ENCODE measurements at regions not wholly inside any gene's neighbourhood (a gene's known extent, or its start where the extent isn't known, plus 50 kb on each side); places are given as distances from the start of the nearest gene placed in this dataset.

DNA sequence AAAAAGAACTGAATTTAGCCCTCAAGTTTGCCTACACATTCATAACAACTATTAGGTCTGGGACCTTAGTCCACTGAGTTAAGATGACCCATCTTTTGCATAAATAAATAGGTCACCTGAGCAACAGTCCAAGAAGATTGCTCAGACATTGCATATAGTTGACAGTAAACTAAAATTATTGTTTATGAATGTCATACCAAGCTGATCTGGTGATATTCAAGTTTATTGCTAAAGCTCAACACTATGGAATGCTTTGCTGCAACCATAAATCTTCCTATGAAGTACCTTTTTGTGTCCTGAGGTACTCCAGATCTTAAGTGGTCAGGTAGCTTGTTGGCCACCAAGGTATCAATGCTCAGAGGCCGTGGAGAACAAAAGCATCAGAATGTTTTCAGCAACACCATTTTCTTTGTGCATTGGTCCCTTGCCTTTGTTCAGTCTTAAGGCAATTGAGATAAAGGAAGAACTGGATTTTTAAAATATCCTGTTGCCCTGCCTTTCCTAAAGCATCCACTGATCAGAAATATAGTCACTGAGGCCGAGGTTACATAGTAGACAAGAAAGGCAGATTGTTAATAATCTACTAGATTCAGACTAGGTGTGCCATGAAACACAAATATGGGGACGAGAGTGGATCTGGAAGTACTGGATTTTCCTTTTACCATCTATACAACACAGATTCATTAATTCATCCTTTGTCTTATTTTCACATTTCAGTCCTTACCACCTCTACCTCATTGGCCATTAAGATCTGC lies 321.3 kb downstream of the PTEN start:
- Histone ChIP-seq H3K27ac (ENCODE audit: control insufficient read depth, insufficient read depth, low read length) (no peak overlapping the region), H3K36me3 (ENCODE audit: control insufficient read depth in 2 of 2, extremely low read depth in 1 of 2, insufficient read depth in 2 of 2, low read length in 2 of 2) (no peaks in the 10 kb centered on the region), H4K20me1 (ENCODE audit: control insufficient read depth, extremely low read depth, insufficient read depth, low read length) (no peaks in the 10 kb centered on the region), H3K9ac (ENCODE audit: control insufficient read depth, extremely low read depth, insufficient read depth, low read length) (no peak overlapping the region), H3K4me1 (ENCODE audit: control insufficient read depth, extremely low read depth, insufficient read depth, low read length) (no peaks in the 10 kb centered on the region), H3K4me3 (ENCODE audit: control insufficient read depth in 2 of 3, extremely low read depth in 1 of 3, insufficient read depth in 2 of 3, low read depth in 1 of 3, low read length in 3 of 3) (no peak overlapping the region), H3K9me1 (ENCODE audit: control insufficient read depth, extremely low read depth, insufficient read depth, low read length) (no peaks in the 10 kb centered on the region), H3K27me3 (ENCODE audit: control insufficient read depth, extremely low read depth, insufficient read depth, low read length) (no peaks in the 10 kb centered on the region), H2AFZ (ENCODE audit: control insufficient read depth, low read length) (no peak overlapping the region), H3K9me3 (ENCODE audit: control insufficient read depth, low read depth, low read length) (no peaks in the 10 kb centered on the region), H3K4me2 (ENCODE audit: control insufficient read depth, extremely low read depth, insufficient read depth, low read depth, low read length) (no peak overlapping the region), H3K79me2 (ENCODE audit: control insufficient read depth, insufficient read depth, low read length) (no peaks in the 10 kb centered on the region)
- FAIRE-seq, result no peak
- TF ChIP-seq, protein P1, sequence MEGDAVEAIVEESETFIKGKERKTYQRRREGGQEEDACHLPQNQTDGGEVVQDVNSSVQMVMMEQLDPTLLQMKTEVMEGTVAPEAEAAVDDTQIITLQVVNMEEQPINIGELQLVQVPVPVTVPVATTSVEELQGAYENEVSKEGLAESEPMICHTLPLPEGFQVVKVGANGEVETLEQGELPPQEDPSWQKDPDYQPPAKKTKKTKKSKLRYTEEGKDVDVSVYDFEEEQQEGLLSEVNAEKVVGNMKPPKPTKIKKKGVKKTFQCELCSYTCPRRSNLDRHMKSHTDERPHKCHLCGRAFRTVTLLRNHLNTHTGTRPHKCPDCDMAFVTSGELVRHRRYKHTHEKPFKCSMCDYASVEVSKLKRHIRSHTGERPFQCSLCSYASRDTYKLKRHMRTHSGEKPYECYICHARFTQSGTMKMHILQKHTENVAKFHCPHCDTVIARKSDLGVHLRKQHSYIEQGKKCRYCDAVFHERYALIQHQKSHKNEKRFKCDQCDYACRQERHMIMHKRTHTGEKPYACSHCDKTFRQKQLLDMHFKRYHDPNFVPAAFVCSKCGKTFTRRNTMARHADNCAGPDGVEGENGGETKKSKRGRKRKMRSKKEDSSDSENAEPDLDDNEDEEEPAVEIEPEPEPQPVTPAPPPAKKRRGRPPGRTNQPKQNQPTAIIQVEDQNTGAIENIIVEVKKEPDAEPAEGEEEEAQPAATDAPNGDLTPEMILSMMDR (optimal IDR thresholded peaks at IDR 0.05 in 1 of 3, IDR thresholded peaks at IDR 0.05 in 1 of 3, conservative IDR thresholded peaks at IDR 0.05 in 1 of 3; ENCODE audit: extremely low read depth in 1 of 3, insufficient read depth in 2 of 3, low read length in 3 of 3), result no peak
- TF ChIP-seq EZH2 (IDR thresholded peaks at IDR 0.05; ENCODE audit: low read length), result no peak
- no peak for DNase-seq (ENCODE audit: low read depth, low spot score)
- dilution Hi-C loops (cut with MboI; ENCODE audit: extremely low pct_ligation_motif_present, low sequenced_read_pairs), result no loop called here

GRCh38 chr10:88185830-88186229 lies 322.4 kb downstream of the PTEN start:
- Histone ChIP-seq H3K4me3 (ENCODE audit: control insufficient read depth in 2 of 3, extremely low read depth in 1 of 3, insufficient read depth in 2 of 3, low read depth in 1 of 3, low read length in 3 of 3) (no peak overlapping the region), H3K27me3 (ENCODE audit: control insufficient read depth, extremely low read depth, insufficient read depth, low read length) (no peaks in the 10 kb centered on the region), H3K9ac (ENCODE audit: control insufficient read depth, extremely low read depth, insufficient read depth, low read length) (no peak overlapping the region), H3K9me1 (ENCODE audit: control insufficient read depth, extremely low read depth, insufficient read depth, low read length) (no peaks in the 10 kb centered on the region), H3K27ac (ENCODE audit: control insufficient read depth, insufficient read depth, low read length) (no peak overlapping the region), H3K4me1 (ENCODE audit: control insufficient read depth, extremely low read depth, insufficient read depth, low read length) (no peaks in the 10 kb centered on the region), H3K36me3 (ENCODE audit: control insufficient read depth in 2 of 2, extremely low read depth in 1 of 2, insufficient read depth in 2 of 2, low read length in 2 of 2) (no peaks in the 10 kb centered on the region), H4K20me1 (ENCODE audit: control insufficient read depth, extremely low read depth, insufficient read depth, low read length) (no peaks in the 10 kb centered on the region), H2AFZ (ENCODE audit: control insufficient read depth, low read length) (no peak overlapping the region), H3K79me2 (ENCODE audit: control insufficient read depth, insufficient read depth, low read length) (no peaks in the 10 kb centered on the region), H3K9me3 (ENCODE audit: control insufficient read depth, low read depth, low read length) (no peaks in the 10 kb centered on the region), H3K4me2 (ENCODE audit: control insufficient read depth, extremely low read depth, insufficient read depth, low read depth, low read length) (no peak overlapping the region)
- DNase-seq (ENCODE audit: low read depth, low spot score), result no peak
- FAIRE-seq, result no peak
- dilution Hi-C loops (cut with MboI; ENCODE audit: extremely low pct_ligation_motif_present, low sequenced_read_pairs), result no loop called here
- no peak for TF ChIP-seq EZH2 (IDR thresholded peaks at IDR 0.05; ENCODE audit: low read length)
- TF ChIP-seq, protein P1 (optimal IDR thresholded peaks at IDR 0.05 in 1 of 3, IDR thresholded peaks at IDR 0.05 in 1 of 3, conservative IDR thresholded peaks at IDR 0.05 in 1 of 3; ENCODE audit: extremely low read depth in 1 of 3, insufficient read depth in 2 of 3, low read length in 3 of 3), result no peak
